ENCODE measurements at regions not wholly inside any gene's neighbourhood (a gene's known extent, or its start where the extent isn't known, plus 50 kb on each side); places are given as distances from the start of the nearest gene placed in this dataset.

DNA sequence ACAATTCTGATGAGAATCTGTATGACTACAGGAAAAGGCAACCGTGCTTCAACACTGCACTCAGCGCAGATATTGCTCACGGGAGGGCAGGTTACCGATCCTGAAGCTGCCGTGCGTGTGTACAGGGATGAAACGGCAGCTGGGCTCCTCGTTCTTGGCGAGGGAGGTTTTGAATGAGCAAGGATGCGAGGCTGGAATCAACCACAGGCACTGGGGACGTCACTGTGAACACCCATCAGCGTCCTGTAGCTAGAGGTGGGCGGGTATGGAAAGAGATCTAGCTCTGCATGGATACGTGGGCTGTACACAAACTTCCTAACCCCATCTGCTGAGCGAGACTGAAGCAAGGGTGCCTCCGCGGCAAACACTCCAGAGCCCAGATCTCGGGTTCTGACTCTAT, 84.3 kb upstream of the COL5A1 start:
- no peak overlapping the region for H3K4me3 ChIP-seq
- H3K27ac ChIP-seq = no peak overlapping the region
- DNase-seq (ENCODE audit: low spot score) = peak; percentile 47
- TF ChIP-seq, protein P1, sequence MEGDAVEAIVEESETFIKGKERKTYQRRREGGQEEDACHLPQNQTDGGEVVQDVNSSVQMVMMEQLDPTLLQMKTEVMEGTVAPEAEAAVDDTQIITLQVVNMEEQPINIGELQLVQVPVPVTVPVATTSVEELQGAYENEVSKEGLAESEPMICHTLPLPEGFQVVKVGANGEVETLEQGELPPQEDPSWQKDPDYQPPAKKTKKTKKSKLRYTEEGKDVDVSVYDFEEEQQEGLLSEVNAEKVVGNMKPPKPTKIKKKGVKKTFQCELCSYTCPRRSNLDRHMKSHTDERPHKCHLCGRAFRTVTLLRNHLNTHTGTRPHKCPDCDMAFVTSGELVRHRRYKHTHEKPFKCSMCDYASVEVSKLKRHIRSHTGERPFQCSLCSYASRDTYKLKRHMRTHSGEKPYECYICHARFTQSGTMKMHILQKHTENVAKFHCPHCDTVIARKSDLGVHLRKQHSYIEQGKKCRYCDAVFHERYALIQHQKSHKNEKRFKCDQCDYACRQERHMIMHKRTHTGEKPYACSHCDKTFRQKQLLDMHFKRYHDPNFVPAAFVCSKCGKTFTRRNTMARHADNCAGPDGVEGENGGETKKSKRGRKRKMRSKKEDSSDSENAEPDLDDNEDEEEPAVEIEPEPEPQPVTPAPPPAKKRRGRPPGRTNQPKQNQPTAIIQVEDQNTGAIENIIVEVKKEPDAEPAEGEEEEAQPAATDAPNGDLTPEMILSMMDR (IDR thresholded peaks at IDR 0.05) = no peak

DNA sequence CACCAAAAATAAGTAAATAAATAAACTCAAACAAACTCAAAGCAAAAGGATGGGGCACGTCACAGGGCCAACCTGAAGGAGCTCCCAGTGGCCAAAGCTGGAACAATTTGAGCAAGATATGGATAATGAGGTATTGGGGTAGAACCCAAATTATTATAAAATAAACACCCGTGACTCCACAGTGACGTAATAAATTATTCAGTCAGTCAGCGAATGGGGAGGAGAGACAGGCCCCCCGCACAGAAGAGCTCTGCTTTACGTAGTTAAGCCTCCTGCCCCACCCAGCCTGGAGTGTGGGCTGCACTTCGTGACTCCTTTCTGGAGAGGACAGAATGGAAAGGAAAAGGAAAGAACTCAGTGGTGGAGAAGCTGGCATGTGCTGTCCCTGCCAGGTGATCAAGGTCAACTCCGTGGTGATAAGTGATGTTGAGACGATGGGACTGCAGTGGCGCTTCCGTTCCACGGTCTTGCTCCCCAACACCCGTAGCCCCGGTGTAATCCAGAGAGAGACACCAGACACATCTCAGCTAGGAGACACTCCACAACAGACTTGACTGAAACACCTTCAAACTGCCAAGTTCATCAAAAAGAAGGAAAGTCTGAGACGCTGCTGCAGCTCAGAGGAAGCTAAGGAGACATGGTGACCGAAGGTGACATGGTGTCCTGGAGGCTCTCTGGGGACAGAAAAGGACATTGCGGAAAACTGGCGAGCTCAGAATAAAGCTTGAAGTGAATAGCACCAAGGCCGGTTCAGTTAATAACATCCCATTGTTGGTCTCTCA, 83.3 kb upstream of the COL5A1 start:
- Histone ChIP-seq H3K4me3 (no peak overlapping the region), H3K27ac (no peak overlapping the region)
- peak; percentile 40 for DNase-seq (ENCODE audit: low spot score)
- TF ChIP-seq, protein P1 (IDR thresholded peaks at IDR 0.05) = no peak

DNA sequence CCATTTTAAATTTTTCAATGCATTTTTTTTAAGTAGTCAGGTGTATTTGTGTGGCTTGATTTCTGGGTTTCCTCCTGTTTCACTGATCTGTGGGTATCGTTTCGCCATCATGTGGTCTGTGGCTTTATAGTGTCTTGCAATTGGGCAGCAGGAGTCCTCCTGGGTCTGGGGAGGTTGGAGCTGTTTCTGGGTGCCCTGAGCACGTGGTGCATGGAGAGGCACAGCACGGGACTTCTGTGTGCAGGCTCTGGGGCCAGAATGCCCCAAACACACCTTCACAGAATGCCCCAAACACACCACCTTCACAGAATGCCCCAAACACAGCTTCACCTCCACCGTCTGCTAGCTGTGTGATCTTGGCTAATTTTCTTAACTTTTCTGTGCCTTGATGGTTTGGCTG, 82.6 kb upstream of the COL5A1 start:
- Histone ChIP-seq H3K4me3 (no peak overlapping the region), H3K27ac (no peak overlapping the region)
- DNase-seq (ENCODE audit: low spot score) = peak; percentile 28
- TF ChIP-seq, protein P1 (IDR thresholded peaks at IDR 0.05) = no peak

DNA sequence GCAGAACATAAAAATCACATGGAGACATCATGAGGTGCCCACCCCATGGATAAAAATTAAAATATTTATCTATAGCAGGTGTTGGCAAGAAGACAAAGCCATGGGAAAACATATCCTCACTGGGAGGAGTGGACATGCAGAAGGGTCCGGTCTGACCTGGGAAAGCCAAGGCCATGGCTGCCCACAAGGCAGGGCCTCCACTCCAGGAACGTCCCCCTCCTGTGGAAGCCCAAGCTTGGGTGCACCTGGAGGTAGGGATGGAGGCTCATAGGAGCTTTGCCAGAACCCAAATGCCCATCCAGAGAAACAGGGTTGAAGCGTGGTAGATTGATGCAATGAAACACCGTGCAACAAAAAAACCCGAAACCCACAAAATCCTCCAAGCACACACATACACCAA, 81.4 kb upstream of the COL5A1 start:
- Histone ChIP-seq H3K4me3 (no peak overlapping the region), H3K27ac (no peak overlapping the region)
- DNase-seq (ENCODE audit: low spot score) = peak; percentile 57
- TF ChIP-seq, protein P1 (IDR thresholded peaks at IDR 0.05) = no peak

DNA sequence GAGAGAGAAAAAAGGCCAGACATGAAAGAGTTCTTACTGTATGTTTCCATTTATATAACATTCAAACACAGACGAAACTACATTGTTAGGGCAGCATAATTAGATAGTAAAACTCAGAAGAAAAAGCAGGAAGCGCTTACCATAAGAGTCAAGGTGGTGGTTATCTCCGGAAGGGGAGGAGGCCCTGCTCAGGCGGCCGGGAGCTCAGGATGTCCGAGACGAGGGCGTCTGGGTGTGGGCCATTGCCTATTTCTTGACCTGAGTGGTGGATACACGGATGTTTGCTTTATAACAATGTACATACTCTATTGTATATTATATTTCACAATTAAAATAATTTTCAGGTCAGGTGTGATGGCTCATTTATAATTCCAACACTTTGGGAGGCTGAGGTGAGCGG, 80.9 kb upstream of the COL5A1 start:
- H3K27ac ChIP-seq = no peak overlapping the region
- no peak overlapping the region for H3K4me3 ChIP-seq
- DNase-seq (ENCODE audit: low spot score) = peak; percentile 12
- TF ChIP-seq, protein P1 (IDR thresholded peaks at IDR 0.05) = no peak

DNA sequence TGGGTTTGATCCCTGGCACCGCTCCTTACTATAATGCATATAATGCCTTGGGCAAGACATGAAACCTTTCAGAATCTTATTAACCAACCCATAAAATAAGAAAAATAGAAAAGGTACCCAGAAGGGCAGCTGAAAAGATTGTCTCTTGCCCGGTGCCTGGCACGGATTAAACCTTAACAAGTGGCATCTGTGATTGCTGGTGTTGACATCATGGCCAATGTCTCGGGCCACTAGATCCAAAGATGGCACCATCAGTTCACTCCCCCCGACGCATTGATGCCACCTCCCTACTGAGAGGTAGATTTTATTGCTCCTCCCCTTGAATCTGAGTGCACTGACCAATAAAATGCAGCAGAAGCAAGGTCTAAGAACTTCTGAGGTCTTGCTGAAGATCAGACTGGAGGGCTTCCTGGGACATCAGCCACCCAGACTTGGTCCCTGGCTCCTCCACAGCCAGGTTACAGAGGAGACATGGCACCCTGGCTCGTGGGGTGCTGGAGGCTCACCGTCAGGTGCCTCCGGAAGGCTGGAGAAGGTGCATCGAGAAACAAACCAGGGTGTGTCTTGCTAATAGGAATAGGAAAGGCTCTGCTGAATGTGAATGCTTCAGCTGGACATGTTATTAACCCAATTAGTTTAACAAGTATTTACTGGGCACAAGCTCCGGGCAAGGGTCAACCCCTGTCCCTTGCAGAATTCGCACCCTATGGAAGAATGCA, 80.0 kb upstream of the COL5A1 start:
- Histone ChIP-seq H3K27ac (no peak overlapping the region), H3K4me3 (no peak overlapping the region)
- TF ChIP-seq, protein P1 (IDR thresholded peaks at IDR 0.05) = no peak
- peak; percentile 31 for DNase-seq (ENCODE audit: low spot score)

Data from coronary artery (tissue), 2 donors.